ENCODE measurements at regions not wholly inside any gene's neighbourhood (a gene's known extent, or its start where the extent isn't known, plus 50 kb on each side); places are given as distances from the start of the nearest gene placed in this dataset.

GRCh38 chr2:65842104-65842503 is 409.7 kb upstream of the SPRED2 start:
- TF ChIP-seq NFIC (IDR thresholded peaks at IDR 0.05; ENCODE audit: low read length) (no peak), MIER3 (CRISPR knock-in tag; IDR thresholded peaks at IDR 0.05; ENCODE audit: borderline replicate concordance) (no peak), ZNF589 (CRISPR knock-in tag; conservative IDR thresholded peaks at IDR 0.05) (no peak)
- TF ChIP-seq, protein P1, sequence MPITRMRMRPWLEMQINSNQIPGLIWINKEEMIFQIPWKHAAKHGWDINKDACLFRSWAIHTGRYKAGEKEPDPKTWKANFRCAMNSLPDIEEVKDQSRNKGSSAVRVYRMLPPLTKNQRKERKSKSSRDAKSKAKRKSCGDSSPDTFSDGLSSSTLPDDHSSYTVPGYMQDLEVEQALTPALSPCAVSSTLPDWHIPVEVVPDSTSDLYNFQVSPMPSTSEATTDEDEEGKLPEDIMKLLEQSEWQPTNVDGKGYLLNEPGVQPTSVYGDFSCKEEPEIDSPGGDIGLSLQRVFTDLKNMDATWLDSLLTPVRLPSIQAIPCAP (CRISPR knock-in tag; IDR thresholded peaks at IDR 0.05; ENCODE audit: low read depth) = no peak
